Right ventricle myocardium superior (tissue), 1 donor: ENCODE measurements at regions not wholly inside any gene's neighbourhood (a gene's known extent, or its start where the extent isn't known, plus 50 kb on each side); places are given as distances from the start of the nearest gene placed in this dataset.

Source experiments
- ATAC-seq: fragments of 200-7000 bp; cut with Tn5 transposase; one replicate; pipeline ENCODE4 v1.9.1; 2020; ENCODE audit warnings: mild to moderate bottlenecking; ENCODE audit not compliant: poor library complexity
- DNase-seq: peaks from one replicate; pipeline ENCODE4 v3.0.0-alpha.2; 2020
- intact Hi-C: fragments of 100-400 bp; cut with DNase I; formaldehyde crosslinking; loops from one replicate; pipeline ENCODE4 v1.11.2; 2022
- donor health status: DM: no; HTN: yes; CAD: no; lungs with severe emphysema.

- DNase-seq = no peak
- no peak for ATAC-seq
- intact Hi-C loops = no loop called here
Observed at GRCh38 chr15:53233801-53234200, 443.7 kb upstream of the ONECUT1 start.

DNA sequence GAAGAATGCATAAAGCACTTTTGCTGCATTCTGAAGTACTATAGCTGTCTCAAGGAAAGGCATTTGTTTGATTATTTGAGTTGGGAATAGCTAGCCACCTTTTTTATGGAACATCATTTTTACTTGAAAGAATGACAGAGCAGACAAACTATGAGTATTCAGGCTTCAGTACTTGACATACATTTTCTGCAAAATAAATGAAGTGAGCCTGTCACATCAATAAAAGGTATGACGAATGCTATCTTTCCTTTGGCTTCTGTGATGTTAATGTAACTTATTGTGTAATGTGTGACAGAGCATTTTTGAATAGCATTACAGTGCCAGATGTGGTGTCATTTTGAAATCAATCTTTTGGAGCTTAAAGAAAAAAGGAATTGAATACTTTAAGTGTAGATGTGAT is 440.3 kb upstream of the ONECUT1 start:
- no peak for DNase-seq
- ATAC-seq = no peak
- intact Hi-C loops = no loop called here

DNA sequence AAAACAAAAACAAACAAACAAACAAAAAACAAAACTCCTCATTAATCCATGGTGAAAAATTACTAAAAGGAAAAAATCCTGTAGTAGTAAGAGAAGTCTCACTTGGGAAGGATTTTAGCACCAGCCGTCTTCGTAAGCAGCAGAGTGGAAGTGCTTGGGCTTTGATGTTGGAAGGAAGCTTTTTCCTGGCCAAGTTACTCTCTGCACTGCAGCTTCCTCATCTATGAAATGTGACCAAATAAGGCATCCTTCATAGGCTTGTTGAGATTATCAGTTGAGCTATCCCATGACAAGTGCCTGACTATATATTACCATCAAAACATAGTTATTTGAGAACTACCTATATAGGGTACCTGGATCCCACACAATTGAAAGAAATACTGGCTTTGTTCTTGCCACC is 436.4 kb upstream of the ONECUT1 start:
- intact Hi-C loops = no loop called here
- no peak for ATAC-seq
- no peak for DNase-seq

- intact Hi-C loops = no loop called here
- DNase-seq (no peak), ATAC-seq (no peak)
Observed at GRCh38 chr15:53225781-53226180, 435.6 kb upstream of the ONECUT1 start.

GRCh38 chr15:53224371-53224770 is 434.2 kb upstream of the ONECUT1 start:
- ATAC-seq (no peak), DNase-seq (no peak)
- intact Hi-C loops = no loop called here

GRCh38 chr15:53223815-53224214 is 433.7 kb upstream of the ONECUT1 start:
- ATAC-seq = no peak
- DNase-seq = no peak
- intact Hi-C loops = no loop called here

DNA sequence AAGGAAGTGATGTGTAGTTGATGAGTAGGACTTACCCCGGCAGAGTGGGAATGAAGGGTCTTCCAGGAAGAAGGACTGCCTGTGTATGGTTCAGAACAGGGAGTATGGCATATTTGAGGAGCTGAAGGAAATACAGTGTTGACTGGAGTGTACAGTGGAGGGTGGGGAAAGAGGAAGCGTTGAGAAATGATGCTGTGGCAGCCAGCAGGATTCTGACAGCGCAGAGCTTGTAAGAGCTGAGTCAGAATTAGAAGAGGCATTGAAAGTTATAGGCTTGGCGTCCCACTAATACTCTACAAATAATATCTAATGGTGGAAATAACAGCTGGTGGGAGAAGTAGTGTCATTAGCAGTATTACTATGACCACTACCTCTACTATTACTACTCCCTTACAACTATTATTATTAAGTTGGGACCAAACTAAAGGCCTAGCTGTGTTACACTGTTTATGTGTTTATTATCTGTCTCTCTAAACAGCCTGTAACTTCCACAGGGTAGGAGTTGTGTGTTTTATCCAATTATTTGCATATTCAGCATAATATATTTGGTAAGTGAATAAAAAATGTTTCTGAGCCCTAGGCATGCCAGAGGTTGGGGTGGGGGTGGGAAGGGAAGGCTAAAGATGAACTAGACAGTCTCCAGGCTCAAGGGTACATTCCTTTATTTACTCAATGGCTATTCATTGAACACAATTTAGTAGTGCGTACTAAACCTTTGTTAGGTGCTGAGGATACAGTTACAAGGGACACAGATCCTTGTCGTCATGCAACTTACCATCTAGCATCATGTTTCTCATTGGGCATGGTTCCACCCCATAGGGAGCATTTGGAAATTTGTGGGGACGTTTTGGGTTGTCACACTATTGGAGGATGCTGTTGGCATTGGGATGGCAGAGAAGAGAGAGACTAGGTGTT is 428.8 kb upstream of the ONECUT1 start:
- ATAC-seq = no peak

DNA sequence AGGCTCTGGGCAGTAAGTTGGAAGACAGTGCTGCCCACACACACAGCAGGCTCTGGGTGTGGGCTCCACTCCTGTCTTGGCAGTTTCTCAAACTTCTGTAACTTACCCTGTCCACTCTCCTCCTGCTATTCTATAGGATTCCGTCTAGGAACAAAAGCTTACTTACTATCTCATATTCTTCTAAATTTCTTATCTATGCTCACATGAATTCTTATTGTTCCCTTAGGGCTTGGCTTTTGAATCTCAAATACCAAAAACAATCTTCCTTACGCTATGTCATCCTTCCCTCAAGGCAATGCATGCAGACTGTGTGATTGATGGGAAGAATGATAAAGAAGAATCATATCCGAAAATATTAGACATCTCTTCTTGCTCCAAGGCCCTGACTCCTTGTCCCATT is 425.9 kb upstream of the ONECUT1 start:
- intact Hi-C loops = no loop called here
- no peak for DNase-seq
- no peak for ATAC-seq

More for the DNA sequence above, 428.8 kb upstream of the ONECUT1 start:
- intact Hi-C loops = no loop called here
- no peak for DNase-seq

DNA sequence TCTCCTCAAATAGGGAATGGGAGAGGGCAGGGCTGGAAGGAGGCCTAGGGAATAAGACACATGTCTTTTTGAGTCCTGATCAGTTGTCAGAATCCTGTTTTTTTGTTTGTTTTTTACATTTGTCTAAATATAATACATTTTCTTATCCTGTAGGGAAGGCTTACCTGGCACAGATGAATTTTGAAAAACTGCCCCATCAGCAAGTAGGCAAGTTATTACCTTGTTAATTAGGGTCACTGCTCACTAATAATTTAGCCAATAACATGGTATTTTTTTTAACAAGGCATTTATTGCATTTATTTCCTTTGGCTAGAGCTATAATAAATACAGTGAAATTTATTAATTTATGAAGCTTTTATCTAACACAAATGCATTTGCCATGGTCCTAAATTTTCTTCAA is 423.2 kb upstream of the ONECUT1 start:
- DNase-seq (no peak), ATAC-seq (no peak)
- intact Hi-C loops = no loop called here

DNA sequence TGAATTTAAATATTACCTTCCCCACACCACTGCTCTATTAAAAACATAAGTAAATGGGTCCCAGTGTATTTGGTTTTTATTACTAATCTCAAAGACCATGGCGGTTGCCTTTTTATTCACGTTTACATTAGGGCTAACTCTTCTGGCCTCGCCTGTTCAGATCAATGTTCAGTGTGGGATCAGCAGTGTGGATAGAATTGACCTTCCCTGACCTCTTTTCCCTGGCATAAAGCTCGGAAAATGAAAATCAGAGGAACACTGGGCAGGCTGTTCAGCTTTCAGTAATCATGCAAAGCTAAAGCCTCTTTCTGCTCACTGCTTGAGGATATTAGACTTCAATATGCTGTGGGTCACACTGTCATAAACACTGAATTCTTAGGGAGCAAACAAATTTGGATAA is 422.6 kb upstream of the ONECUT1 start:
- ATAC-seq (no peak), DNase-seq (no peak)
- intact Hi-C loops = no loop called here

GRCh38 chr15:53210653-53211052 is 420.5 kb upstream of the ONECUT1 start:
- DNase-seq (no peak), ATAC-seq (no peak)
- intact Hi-C loops = no loop called here

DNA sequence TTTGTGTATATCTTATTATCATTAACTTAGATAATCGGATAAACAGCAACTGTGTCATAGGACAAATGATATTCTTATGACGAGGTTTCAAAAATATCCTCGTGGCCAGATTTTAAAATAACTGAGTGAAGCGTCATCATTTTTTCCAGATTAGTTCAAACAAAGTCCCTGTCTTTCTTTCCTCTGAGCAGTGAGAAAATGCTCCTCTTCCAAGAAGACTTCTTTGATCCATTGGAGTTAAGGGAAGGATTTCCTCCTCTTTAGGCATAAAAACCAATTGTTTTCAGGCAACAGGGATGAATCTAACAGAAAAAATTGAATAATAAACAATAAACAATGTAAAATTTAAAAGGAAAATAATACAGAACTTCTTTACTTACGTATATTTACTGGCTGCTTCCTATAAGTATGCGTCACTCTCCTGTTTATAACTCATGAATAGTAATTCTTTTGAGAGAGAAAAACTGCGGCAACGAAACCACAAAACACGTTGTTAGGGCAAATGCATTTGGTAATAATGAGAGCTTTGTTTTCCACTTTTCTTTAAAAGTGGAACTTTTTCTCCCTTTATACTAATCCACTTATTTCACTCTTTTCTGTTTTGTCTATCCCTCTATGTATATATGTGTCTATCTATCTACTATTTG is 419.4 kb upstream of the ONECUT1 start:
- ATAC-seq (no peak), DNase-seq (no peak)
- intact Hi-C loops = no loop called here

DNA sequence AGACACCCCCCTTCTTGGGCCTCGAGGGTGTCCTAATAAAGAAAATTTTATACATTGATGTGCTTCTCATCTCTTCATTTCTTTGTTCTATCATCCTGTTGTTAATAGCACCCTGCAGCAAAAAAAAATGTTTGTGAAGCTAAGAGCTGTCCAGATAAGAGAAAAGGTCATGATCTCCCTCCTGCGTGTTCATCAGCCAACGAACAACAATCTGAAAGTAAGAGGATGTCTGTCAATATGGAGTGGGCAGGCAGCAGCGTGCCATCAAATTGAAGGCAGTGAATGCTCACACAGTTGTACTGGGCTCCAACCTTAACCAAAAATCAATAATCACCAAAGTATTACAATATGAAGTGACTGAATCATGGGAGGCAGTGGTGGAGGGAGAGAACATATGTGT is 418.6 kb upstream of the ONECUT1 start:
- DNase-seq (no peak), ATAC-seq (no peak)
- intact Hi-C loops = no loop called here

DNA sequence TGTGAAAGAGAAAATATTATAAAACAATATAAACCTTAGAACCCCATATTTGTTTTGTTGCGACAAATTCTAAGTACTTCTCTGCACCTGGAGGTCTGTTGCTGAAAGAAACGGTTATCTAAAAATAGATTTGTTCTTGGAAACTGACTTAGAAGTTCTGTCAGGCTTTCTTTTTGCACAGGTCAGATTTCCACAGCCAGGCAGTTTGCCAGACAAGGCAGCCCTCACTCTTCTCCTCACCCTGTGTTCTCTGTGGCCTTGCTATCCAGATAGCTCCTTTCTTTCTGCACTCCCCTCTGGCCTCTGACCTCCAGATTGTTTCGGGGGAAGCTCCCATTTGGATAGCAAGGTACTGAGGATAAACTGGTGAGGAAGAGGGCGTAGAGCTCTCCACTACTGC is 413.3 kb upstream of the ONECUT1 start:
- DNase-seq (no peak), ATAC-seq (no peak)
- intact Hi-C loops = no loop called here

DNA sequence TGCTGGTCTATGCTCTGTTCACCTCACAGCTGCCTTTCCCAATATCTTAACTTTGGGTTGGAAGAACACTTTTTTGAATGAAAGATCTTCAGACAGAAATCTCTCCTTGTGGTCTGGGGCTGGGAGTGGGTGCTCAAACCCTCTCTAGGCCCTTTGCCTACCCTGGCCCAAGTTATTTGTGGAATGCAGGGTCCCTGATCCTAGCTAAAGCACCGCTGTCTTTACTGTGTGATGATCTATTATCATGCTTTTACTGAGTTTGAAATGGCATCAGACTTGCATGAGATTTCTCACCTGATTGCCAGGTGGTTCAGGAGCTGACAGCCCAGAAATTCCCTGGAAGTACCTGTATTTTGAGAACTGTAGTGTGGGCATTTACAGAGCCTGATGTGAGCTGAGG is 412.7 kb upstream of the ONECUT1 start:
- DNase-seq = no peak
- intact Hi-C loops = no loop called here
- ATAC-seq = no peak

GRCh38 chr15:53197426-53197839 is 407.3 kb upstream of the ONECUT1 start:
- intact Hi-C loops = loop anchor here (5.0 kb wide), 1 partner anchor 415 kb away; no protein-coding TSS in a partner anchor
- ATAC-seq = peak; percentile 74
- DNase-seq = peak; percentile 49

DNA sequence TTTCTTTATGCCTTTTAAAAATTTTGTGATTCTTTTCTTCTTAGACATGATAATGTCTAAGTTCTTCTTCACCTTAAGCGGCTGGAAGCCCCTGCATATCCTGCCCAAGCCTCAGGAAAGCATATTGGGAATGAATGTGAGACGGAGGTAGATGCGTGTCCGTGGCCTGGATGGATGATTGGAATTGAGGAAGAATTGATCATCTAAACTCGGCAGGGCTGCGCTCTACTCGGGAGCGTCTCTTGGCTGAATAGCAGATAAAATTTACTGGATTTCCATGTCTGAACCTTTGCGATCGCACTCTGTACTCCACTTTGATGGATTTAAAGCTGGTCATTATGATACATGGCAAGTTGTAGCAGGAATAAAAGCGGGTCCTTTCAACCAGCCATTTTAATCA is 406.7 kb upstream of the ONECUT1 start:
- DNase-seq (no peak), ATAC-seq (no peak)
- intact Hi-C loops = loop anchor here (5.0 kb wide), 1 partner anchor 414 kb away; no protein-coding TSS in a partner anchor

GRCh38 chr15:53196242-53196641 is 406.1 kb upstream of the ONECUT1 start:
- intact Hi-C loops = loop anchor here (5.0 kb wide), 1 partner anchor 414 kb away; no protein-coding TSS in a partner anchor
- no peak for ATAC-seq
- DNase-seq = no peak

DNA sequence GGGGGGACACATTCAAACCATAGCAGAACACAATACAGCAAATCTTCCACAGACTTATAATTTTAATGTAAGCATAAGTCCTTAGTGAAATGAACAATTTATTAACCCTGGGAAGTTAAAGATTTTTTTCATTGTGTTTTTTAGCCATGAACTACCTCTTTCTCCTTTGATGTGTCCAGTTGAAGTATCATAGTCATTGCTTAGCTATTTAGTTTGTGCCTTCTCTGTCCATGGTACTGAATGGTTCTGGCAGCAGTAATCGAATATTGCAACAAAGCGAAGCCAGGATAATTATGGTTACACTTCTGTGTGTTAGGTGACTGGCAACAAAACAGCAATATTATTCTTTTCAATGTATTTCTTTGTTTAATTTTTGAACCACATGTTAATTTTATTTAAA is 403.0 kb upstream of the ONECUT1 start:
- DNase-seq (no peak), ATAC-seq (no peak)
- intact Hi-C loops = no loop called here

DNA sequence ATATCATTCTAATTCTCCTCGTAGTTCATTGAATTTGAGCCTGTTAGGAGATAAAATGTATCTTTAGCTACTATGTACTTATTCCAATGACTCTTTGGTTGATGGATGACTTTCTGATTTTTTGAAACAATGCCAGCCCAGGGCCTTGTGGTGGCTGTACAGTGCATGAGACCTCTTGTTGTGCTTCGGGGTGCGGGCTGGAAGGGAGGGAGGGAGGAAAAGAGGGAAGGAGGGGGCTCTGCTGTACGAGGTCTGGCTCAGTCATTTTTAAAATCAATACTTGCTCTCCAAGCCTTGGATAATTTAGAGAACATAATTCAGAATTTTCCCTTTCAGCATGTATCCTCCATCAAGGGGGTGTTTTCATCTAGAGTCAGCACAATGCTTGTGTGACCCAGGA is 399.7 kb upstream of the ONECUT1 start:
- ATAC-seq (no peak), DNase-seq (no peak)
- intact Hi-C loops = no loop called here
